NCI-H1105 treated with DMSO at 0.1 percent for 48 hours (cell line): ENCODE measurements at regions not wholly inside any gene's neighbourhood (a gene's known extent, or its start where the extent isn't known, plus 50 kb on each side); places are given as distances from the start of the nearest gene placed in this dataset.
"Not testable (repeated sequence)": the region's sequence is repeated elsewhere in the genome, so short reads cannot be mapped to it uniquely, and the experiment has no call there.

Experiments used
- DNase-seq: peaks from one replicate; lab custom pipeline; 2025; lab: John Stamatoyannopoulos, UW

- DNase-seq: no peak
These were observed 138.7 kb downstream of the YTHDC2 start for GRCh38 chr5:113652161-113652560.

DNA sequence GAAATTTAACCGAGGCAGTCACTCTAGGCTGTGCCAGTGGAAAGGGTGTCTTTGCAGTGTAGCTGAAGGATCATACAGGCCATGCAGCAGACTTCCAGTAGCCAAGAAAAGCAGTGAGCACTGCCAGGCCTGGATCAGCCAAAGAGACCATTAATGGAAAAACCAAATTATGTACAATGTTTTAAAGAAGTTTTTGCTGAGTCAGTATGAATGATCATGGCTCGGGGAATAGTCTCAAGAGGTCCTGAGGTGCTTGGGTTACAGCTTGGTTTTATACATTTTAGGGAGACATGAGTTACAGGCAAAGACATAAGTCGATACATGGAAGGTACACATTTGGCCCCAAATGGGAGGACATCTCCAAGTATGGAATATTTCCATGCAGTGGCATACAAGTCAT lies 141.3 kb downstream of the YTHDC2 start:
- no peak for DNase-seq

DNA sequence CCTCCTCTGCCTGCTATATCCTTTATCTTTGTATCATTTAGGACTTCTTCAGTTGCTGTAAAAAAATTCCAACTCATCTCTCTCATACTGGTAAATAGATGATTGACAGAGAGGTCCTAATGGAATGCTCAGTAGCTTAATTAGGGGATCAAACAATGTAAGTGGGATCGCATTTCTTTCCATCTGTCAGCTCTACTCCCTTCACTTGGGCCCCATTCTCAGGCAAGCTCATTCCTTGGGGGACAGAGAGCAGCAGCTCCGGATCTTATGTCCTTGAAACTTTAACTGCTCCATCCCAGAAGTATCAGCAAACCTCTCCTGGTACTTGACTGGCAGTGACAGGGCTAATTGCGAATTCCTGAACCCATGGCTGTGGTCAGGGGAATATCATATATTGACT lies 146.7 kb downstream of the YTHDC2 start:
- no peak for DNase-seq

DNA sequence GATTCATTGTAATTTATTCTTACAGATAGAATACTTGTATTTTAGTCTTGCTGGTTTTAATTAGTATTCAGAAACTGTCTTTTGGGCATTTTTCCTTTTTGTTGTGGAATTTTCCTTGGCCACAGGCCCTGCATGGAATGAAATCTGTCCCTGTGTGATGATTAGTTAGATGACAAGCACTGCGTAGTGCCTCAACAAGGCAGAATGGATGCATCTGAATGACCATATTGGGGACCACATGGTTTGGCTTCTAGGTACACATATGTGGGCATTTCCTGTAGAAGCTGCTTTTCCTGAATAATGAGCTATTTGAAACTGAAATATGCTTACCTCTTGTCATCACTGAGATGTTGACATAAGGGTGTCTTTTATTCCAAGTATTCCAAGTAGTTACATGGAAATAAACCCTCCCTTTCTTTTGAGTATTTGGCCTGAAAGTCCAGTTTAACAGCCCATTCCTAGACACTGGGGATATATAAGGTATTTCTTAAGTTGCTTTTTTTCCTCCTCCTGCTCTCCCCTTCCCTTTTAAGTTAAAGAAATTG lies 147.3 kb downstream of the YTHDC2 start:
- DNase-seq: no peak

DNA sequence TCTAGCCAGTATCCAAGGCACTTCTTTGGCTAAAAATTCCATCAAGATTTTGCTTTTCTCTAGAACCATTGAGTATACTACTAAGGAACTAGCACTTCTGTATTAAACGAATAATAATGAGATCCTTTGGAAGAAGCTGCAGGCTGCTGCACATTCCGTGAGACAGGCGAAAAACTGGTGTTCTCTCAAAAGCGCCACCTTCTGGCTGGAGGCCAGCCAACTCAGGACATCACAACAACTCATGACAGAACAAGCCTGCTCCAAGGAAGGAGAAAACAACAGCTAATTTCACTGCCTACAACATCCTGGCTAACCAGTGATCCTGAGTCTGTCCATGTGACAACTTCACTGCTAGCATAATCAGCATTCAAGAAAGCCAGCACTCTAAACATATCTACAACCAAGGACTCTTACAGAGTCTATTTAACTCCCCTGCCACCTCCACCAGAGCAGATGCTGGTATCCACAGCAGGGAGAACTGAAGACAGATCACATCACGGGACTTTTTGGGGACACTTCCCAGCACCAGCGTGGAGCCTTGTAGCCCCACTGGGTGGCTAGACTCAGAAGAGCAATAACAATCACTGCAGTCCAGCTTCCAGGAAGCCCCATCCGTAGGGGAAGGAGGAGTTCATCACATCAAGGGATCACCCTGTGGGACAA lies 150.5 kb downstream of the YTHDC2 start:
- DNase-seq: no peak

DNA sequence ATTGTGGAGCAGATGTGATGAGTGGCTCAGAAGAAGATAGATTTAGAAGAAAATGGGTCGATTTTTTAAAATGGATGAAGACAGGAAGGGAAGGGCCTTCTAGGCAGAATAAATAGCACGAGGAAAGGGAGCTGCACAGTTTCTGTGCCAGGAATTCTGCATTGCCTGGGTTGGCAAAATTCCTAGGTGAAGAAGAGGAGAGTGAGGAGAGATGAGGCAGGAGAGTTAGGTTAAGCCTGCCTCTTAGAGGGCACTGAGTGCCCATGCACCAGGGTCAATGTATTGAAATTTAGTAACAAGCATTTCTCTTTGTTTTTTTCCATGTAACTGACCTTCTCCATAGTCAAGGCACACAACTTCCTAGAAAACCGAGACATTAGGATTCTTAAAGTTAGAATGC lies 159.5 kb downstream of the YTHDC2 start:
- DNase-seq: no peak

GRCh38 chr5:113675166-113675565 lies 161.7 kb downstream of the YTHDC2 start:
- no peak for DNase-seq

DNA sequence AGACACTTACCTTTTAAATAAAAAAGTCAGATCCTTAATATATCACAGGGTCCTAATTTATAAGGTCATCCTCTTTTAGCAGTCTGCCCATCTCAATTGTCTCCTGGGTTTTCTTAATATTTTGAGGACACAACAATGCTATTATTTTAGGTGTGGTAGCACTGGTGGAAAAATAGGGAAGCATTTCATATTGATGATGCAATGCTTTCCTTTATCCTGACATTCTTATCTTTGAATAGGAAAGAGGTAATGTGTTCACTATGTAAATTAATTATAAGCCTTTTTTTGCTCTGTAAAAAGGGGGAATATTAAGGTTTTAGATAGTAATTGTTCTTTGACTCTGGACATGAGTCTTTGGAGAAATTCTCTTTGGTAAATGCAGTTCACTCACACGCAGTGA lies 164.7 kb downstream of the YTHDC2 start:
- DNase-seq: no peak

DNA sequence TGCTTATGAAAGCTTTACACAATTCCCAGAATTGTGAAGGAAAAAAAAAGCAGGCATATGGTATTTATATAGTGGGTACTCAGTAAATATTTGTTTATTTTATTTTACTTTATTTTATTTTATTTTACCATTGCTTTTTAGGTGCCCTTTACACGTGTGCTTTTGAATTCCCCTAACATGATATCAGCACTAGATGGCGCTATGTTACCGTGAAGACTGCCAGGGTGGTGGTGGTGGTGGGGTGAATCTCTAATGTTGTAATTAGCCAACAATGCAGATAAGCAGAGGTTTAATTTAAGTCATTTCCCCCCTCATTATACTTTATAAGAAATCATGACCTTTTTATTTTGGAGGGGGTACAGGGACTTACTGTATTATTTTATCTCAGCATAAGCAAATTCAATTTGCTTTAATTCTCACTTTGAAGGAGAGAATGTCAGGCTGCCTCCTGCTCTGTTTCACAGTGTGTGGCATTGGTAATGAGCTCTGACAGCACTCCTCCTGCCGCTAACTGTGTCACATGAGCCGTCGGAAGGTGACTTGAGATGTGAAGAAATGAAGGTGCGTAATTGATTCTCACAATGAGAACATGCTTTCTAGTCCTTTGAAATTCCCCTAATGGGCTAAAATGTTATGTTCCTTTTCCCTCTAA lies 165.6 kb downstream of the YTHDC2 start:
- DNase-seq: peak; percentile 26

DNA sequence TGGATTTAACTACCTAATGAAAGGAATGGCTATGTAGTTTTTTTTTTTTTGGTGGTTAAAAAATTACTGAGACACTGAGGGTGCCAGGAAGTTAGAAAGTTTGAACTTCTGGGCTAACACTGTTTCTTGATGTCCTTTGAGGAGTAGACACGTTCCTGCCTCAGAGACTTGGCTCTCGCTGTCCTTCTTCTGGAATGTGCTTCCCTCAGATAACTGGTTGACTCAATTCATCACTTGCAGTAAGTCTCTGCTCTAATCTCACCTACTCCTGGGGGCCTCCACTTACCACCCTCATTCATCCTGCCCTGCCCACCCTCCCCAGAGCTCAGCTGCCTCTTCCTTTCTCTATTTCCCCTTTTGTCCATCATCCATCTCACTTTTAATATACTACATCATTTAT lies 167.0 kb downstream of the YTHDC2 start:
- DNase-seq: no peak

GRCh38 chr5:113682497-113683136 lies 169.1 kb downstream of the YTHDC2 start:
- DNase-seq: peak; percentile 15

GRCh38 chr5:113683211-113683610 lies 169.7 kb downstream of the YTHDC2 start:
- DNase-seq: no peak

DNA sequence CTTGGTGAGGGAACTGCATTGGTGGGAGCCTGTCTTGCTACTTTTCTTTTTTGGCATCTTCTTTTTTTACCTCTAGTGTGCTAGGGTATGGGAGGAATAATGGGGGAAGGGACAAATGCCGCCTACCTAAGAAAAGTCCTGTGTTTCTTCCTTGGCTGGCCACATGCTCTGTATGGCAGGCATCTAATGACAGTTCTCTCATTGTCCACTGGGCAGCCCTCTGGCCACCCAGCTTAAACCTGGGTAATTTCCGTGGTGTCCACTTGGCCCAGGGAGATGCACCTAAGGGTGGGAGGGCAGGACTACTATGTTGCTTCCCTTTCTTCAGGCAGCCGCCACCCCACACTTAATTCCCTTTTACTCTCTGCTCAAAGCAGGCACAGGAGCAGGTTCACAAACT lies 173.1 kb downstream of the YTHDC2 start:
- DNase-seq: no peak

DNA sequence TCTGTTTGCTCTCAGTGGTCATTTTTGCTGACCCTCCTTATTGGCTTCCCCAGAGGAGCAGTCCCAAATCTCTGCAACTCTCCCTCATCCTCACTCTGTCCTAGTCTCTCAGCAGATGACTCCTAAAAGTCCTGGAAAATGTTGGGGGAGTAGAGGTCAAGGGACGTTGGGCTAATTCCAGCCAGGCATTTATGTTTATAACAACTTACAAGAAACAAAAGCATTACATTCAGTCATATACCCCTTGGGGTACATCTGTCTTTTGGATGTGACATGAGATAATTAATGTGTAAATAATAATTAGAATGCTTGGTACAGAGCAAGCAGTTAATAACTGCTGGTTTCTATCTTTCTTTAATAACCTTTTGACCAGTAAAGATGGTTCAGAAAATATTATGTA lies 176.2 kb downstream of the YTHDC2 start:
- DNase-seq: no peak

GRCh38 chr5:113692466-113692865 lies 179.0 kb downstream of the YTHDC2 start:
- no peak for DNase-seq

DNA sequence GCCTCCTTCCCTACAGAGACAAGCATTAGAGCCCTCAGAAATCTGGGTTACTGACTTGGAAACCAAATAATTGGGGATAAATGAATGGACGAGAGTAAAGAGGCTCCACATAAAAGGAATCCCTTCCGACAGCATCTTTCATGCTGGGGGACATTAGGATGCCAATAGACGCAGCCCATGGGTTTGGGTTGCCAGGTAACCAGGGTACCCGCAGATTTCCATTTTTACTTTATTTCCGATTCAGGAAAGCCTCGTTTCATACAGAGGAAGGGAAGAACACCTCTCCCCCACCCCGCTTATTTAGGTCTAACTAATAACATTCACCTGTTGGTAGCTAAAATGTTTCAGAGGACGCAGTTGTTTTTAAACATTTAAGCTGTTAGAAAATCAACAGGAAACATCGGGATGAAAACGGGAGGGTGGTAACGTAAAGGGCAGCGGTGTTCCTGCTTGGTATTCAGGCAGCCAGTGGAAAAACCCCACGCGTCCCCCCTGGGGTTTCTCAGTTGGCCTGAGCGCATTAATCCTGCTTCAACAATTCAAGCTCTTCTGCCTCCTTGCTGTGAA lies 179.5 kb downstream of the YTHDC2 start:
- DNase-seq: no peak

- no peak for DNase-seq
These were observed 180.2 kb downstream of the YTHDC2 start for GRCh38 chr5:113693701-113694100.

DNA sequence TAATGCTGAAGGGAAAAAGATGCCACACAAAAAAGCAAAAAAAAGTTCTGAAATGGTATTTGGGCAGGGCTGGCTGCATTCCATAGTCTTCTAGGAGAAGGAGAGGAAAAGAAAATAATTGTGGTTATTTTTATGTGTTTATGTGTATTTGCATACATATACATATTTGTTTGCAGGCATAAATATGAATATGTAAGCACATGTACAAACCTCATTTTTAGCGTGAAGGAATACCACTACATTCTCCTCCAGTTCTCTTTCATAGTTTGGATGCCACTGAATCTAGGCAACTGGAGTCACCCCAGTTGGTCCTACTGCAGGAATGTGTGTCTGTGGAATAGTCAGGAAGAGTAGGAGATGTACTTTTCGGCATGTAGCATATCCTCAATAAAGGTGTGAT lies 181.1 kb downstream of the YTHDC2 start:
- no peak for DNase-seq

GRCh38 chr5:113703266-113703665 lies 189.8 kb downstream of the YTHDC2 start:
- DNase-seq: no peak

DNA sequence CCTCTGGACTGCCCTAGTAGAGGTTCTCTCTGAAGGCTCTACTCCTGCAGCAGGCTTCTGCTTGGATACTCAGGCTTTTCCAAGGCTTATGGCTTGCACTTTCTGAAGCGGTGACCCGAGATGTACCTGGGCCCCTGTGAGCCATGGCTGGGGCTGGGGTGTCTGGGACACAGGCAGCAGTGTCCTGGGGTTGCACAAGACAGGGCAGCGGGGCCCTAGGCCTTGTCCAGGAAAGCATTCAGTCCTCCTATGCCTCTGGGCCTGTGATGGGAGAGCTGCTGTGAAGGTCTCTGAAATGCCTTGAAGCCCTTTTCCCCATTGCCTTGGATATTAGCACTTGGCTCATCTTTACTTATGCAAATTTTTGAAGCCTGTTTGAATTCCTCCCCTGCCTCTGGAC lies 192.2 kb downstream of the YTHDC2 start:
- DNase-seq: no peak

- DNase-seq: no peak
These were observed 199.6 kb downstream of the YTHDC2 start for GRCh38 chr5:113713051-113713450.

- not testable (repeated sequence) for DNase-seq
These were observed 202.4 kb downstream of the YTHDC2 start for GRCh38 chr5:113715921-113716320.

GRCh38 chr5:113719549-113719948 lies 206.1 kb downstream of the YTHDC2 start:
- DNase-seq: no peak
